Left lung (tissue), 4 donors: ENCODE measurements at regions not wholly inside any gene's neighbourhood (a gene's known extent, or its start where the extent isn't known, plus 50 kb on each side); places are given as distances from the start of the nearest gene placed in this dataset.

Source experiments
- ATAC-seq: fragments of 200-7000 bp; cut with Tn5 transposase; one replicate; pipeline ENCODE4 v1.9.1; 2020; ENCODE audit warnings: moderate library complexity
- DNase-seq, 4 donors: peaks; one replicate each; pipeline ENCODE4 v3.0.0-alpha.2; 2013 to 2020
- H3K27ac ChIP-seq, 2 donors: fragments of 200-600 bp; sonication (generic) in 1 of 2; one replicate each; pipeline versions ENCODE4 v1.5.0 to v1.8.0; 2020 to 2021
- H3K27me3 ChIP-seq, 2 donors: fragments of 200-600 bp; sonication (generic) in 1 of 2; one replicate each; pipeline versions ENCODE4 v1.5.0 to v1.8.0; 2020 to 2021
- H3K36me3 ChIP-seq, 2 donors: fragments of 200-600 bp; sonication (generic) in 1 of 2; one replicate each; pipeline versions ENCODE4 v1.5.0 to v1.8.0; 2020 to 2021
- H3K4me1 ChIP-seq, 2 donors: fragments of 200-600 bp; one replicate each; pipeline ENCODE4 v1.8.0; 2021
- H3K4me3 ChIP-seq, 2 donors: fragments of 200-600 bp; sonication (generic) in 1 of 2; one replicate each; pipeline versions ENCODE4 v1.5.0 to v1.8.0; 2020 to 2021; ENCODE audit warnings: mild to moderate bottlenecking in 1 of 2
- H3K9me3 ChIP-seq, 2 donors: fragments of 200-600 bp; sonication (generic) in 1 of 2; one replicate each; pipeline versions ENCODE4 v1.5.0 to v1.8.0; 2020 to 2021
- intact Hi-C, 2 donors: fragments of 100-400 bp; cut with DNase I; formaldehyde crosslinking; loops; one replicate each; pipeline versions ENCODE4 v1.11.2 to v1.14.2; 2022
- TF ChIP-seq, protein P1 (sequence below), 2 donors: fragments of 200-600 bp; sonication (generic) in 1 of 2; IDR thresholded peaks; one replicate each; pipeline versions ENCODE4 v1.5.0 to v1.8.0; 2021; ENCODE audit warnings: antibody characterized with exemption in 2 of 2
- donor health status: DM: no; HTN: yes; CAD: no.
- donor health status: DM: no; HTN: no; CAD: no.

GRCh38 chr1:67575861-67576260 is 109.1 kb upstream of the GADD45A start:
- Histone ChIP-seq H3K36me3 (no peaks in the 10 kb centered on the region), H3K4me1 (peaks cover 3 to 12% of the 10 kb centered on the region in 2 donors), H3K9me3 (no peaks in the 10 kb centered on the region), H3K27ac (no peak overlapping the region), H3K4me3 (no peak overlapping the region), H3K27me3 (no peaks in the 10 kb centered on the region)
- no peak for ATAC-seq
- TF ChIP-seq, protein P1, sequence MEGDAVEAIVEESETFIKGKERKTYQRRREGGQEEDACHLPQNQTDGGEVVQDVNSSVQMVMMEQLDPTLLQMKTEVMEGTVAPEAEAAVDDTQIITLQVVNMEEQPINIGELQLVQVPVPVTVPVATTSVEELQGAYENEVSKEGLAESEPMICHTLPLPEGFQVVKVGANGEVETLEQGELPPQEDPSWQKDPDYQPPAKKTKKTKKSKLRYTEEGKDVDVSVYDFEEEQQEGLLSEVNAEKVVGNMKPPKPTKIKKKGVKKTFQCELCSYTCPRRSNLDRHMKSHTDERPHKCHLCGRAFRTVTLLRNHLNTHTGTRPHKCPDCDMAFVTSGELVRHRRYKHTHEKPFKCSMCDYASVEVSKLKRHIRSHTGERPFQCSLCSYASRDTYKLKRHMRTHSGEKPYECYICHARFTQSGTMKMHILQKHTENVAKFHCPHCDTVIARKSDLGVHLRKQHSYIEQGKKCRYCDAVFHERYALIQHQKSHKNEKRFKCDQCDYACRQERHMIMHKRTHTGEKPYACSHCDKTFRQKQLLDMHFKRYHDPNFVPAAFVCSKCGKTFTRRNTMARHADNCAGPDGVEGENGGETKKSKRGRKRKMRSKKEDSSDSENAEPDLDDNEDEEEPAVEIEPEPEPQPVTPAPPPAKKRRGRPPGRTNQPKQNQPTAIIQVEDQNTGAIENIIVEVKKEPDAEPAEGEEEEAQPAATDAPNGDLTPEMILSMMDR (IDR thresholded peaks at IDR 0.05) = no peak
- intact Hi-C loops = no loop called here
- DNase-seq = no peak

GRCh38 chr1:67576474-67576873 is 108.5 kb upstream of the GADD45A start:
- Histone ChIP-seq H3K4me1 (peaks cover 3 to 12% of the 10 kb centered on the region in 2 donors), H3K4me3 (no peak overlapping the region), H3K9me3 (no peaks in the 10 kb centered on the region), H3K27me3 (no peaks in the 10 kb centered on the region), H3K36me3 (no peaks in the 10 kb centered on the region), H3K27ac (no peak overlapping the region)
- ATAC-seq = no peak
- TF ChIP-seq, protein P1 (IDR thresholded peaks at IDR 0.05) = no peak
- intact Hi-C loops = no loop called here
- no peak for DNase-seq

- no peaks in the 10 kb centered on the region for H3K36me3 ChIP-seq
- intact Hi-C loops = no loop called here
- peaks cover 0 to 7% of the 10 kb centered on the region in 2 donors for H3K4me1 ChIP-seq
- no peaks in the 10 kb centered on the region for H3K27me3 ChIP-seq
- TF ChIP-seq, protein P1 (IDR thresholded peaks at IDR 0.05) = no peak
- DNase-seq (no peak), ATAC-seq (no peak)
- no peaks in the 10 kb centered on the region for H3K9me3 ChIP-seq
- no peak overlapping the region for H3K27ac ChIP-seq
- H3K4me3 ChIP-seq = no peak overlapping the region
Measured at GRCh38 chr1:67577646-67578045, 107.4 kb upstream of the GADD45A start.

DNA sequence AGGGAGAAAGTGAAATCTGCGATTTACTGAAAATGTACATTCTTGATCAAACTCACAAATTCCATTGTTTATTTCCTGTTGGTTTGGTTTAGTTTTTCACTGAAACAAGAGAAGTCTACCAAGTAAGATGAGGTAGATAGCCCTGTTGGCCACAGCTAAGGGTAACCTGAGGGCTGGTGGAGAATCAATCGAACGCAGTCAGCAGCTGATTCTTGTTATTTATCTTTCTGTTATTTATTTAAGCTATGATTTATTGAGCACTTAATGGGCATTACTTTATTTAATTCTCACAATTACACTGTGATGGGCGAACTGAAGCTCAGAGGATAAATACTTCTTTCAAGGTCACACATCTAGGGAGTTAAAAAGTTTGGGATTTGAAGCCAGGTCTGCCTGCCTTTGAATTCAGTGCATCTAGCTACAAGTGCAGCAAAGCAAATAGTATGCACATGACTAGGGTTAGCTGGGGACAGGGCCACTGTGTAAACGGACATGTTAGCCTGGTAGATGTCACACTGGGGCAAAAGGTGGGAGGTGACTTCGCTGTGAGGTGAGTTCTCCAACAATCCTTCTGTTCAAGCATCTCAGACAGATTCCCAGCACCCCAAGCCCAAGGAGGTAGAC is 106.5 kb upstream of the GADD45A start:
- DNase-seq (no peak), ATAC-seq (no peak)
- Histone ChIP-seq H3K27me3 (no peaks in the 10 kb centered on the region), H3K4me1 (no peaks in the 10 kb centered on the region), H3K4me3 (no peak overlapping the region), H3K27ac (no peak overlapping the region), H3K9me3 (no peaks in the 10 kb centered on the region), H3K36me3 (no peaks in the 10 kb centered on the region)
- TF ChIP-seq, protein P1 (IDR thresholded peaks at IDR 0.05) = no peak
- intact Hi-C loops = no loop called here

DNA sequence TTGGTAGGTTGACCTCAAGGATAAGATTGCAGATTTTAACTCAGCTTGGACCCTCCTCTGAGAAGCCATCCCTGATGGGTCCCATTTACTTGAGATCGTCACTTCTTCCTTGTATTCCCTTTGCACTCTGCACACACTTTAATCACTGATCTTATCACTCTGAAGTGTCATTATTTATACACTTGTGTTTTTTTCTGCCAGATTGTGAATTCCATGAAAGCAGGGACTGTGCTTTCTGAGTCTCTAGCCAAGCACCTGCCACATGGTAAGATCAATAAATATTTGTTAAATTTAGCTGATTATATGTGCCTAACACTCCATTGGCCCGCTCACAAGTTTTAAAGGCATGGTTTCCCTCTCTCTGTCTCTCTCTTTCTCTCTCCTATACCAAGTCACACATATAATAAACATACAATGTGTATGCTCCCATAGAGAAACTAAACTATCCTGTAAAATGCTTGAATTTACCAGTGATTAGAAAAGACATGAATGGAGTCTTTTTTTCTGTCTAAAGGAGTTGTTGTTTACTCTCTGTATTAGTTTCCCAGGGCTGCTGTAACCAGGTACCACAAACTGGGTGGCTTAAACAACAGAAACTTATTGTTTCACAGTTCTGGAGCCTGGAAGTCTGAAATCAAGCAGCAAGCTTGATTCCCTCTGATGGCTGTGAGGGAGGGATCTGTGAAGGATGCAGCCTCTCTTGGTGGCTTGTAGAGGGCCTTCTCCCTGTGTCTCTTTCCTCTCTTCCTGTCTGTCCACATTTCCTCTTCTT is 105.2 kb upstream of the GADD45A start:
- no peaks in the 10 kb centered on the region for H3K27me3 ChIP-seq
- TF ChIP-seq, protein P1 (IDR thresholded peaks at IDR 0.05) = no peak
- DNase-seq (no peak), ATAC-seq (no peak)
- H3K9me3 ChIP-seq = no peaks in the 10 kb centered on the region
- intact Hi-C loops = no loop called here
- no peaks in the 10 kb centered on the region for H3K4me1 ChIP-seq
- H3K4me3 ChIP-seq = no peak overlapping the region
- H3K27ac ChIP-seq = no peak overlapping the region
- no peaks in the 10 kb centered on the region for H3K36me3 ChIP-seq
